Mononuclear cell (primary cell): ENCODE measurements at regions not wholly inside any gene's neighbourhood (a gene's known extent, or its start where the extent isn't known, plus 50 kb on each side); places are given as distances from the start of the nearest gene placed in this dataset.

Experiments used
- H3K27me3 ChIP-seq: 2 replicates; pipeline ENCODE4 v1.6.0; 2011; ENCODE audit warnings: low read length, control low read depth; ENCODE audit not compliant: insufficient read depth
- H3K4me1 ChIP-seq: 2 replicates; pipeline ENCODE4 v1.5.1; 2011; ENCODE audit warnings: mild to moderate bottlenecking, low read length, control low read depth; ENCODE audit not compliant: insufficient read depth
- H3K4me3 ChIP-seq: 2 replicates; pipeline ENCODE4 v1.5.1; 2011; ENCODE audit warnings: mild to moderate bottlenecking, low read length, moderate library complexity
- H3K9me3 ChIP-seq: 2 replicates; pipeline ENCODE4 v1.5.1; 2011; ENCODE audit warnings: low read depth, mild to moderate bottlenecking, control low read depth, low read length

GRCh38 chr1:239909898-239910297, 181.8 kb upstream of the FMN2 start:
- H3K4me3 ChIP-seq: no peak overlapping the region
- peaks cover 29% of the 10 kb centered on the region for H3K4me1 ChIP-seq
- H3K9me3 ChIP-seq: no peaks in the 10 kb centered on the region
- no peaks in the 10 kb centered on the region for H3K27me3 ChIP-seq

- Histone ChIP-seq H3K4me3 (no peak overlapping the region), H3K27me3 (no peaks in the 10 kb centered on the region), H3K9me3 (no peaks in the 10 kb centered on the region), H3K4me1 (peaks cover 32% of the 10 kb centered on the region)
Observed at GRCh38 chr1:239912471-239912870, 179.2 kb upstream of the FMN2 start.

DNA sequence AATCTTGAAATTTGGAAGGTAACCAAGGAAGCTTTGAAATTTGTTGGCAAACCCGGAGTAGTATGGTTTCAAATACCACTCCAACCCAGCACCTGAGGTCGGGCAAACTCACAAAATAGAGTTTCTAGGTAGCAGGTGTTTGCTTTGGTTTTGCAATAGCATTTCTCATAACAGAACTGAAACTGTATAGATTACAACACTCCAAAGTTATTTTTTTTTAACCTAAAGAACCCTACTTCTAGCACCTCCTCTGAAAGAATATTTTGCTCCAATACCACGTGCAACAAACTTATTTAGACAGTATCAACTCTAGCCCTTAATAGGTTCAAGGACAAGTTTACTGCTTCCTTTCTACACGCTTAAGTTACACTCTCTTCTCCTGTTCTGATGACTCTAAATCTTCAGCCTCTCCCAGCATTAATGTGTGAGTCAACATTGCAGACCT, 178.5 kb upstream of the FMN2 start:
- no peaks in the 10 kb centered on the region for H3K27me3 ChIP-seq
- no peak overlapping the region for H3K4me3 ChIP-seq
- peaks cover 32% of the 10 kb centered on the region for H3K4me1 ChIP-seq
- no peaks in the 10 kb centered on the region for H3K9me3 ChIP-seq

DNA sequence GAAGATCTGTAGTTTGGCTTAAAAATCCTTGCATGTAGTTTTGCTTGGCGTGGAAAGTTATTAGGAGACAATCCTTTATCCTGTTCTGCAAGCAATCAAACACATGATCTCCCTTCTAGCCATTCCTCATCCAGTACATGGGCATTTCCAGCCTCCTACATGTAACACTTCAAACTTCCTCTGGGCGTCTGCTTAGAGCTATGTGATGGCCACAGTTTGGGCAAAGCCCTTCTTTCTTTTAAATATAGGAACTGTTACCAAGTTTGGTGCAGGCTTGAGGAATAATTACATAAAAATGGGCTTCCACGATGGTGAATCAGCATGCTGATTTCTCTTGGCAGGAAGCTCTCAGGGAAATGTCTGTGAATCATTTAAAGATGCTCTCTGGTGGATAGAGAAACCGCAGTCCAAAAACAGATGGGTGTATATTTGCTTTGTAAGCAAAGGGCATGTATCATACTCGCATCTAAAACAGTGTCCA, 176.9 kb upstream of the FMN2 start:
- no peaks in the 10 kb centered on the region for H3K9me3 ChIP-seq
- no peak overlapping the region for H3K4me3 ChIP-seq
- H3K4me1 ChIP-seq: peaks cover 26% of the 10 kb centered on the region
- no peaks in the 10 kb centered on the region for H3K27me3 ChIP-seq

DNA sequence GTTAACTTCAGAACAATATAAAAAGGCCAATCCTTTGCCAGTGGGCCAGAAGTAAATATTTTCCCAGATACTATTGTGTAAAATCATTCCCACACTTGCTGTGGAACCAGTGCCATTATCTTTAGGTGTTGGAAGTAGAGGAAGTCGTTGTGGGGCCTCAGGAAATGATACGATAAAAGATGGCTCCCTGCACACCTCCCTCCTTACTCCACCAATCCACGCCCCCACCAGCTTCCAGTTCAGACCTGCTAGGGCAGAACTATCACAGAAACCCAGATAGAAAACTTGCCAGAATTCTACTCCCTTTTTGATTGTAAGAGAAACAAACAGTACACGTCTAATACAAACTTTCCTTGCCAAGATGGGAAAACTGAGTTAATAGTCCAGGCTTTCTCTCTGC, 173.0 kb upstream of the FMN2 start:
- H3K4me3 ChIP-seq: no peak overlapping the region
- H3K27me3 ChIP-seq: no peaks in the 10 kb centered on the region
- peaks cover 7% of the 10 kb centered on the region for H3K4me1 ChIP-seq
- no peaks in the 10 kb centered on the region for H3K9me3 ChIP-seq

- Histone ChIP-seq H3K9me3 (no peaks in the 10 kb centered on the region), H3K4me3 (no peak overlapping the region), H3K4me1 (no peaks in the 10 kb centered on the region), H3K27me3 (no peaks in the 10 kb centered on the region)
Observed at GRCh38 chr1:239920214-239920613, 171.5 kb upstream of the FMN2 start.

GRCh38 chr1:239922778-239923522, 168.7 kb upstream of the FMN2 start:
- Histone ChIP-seq H3K4me3 (no peak overlapping the region), H3K27me3 (no peaks in the 10 kb centered on the region), H3K9me3 (no peaks in the 10 kb centered on the region), H3K4me1 (no peaks in the 10 kb centered on the region)

DNA sequence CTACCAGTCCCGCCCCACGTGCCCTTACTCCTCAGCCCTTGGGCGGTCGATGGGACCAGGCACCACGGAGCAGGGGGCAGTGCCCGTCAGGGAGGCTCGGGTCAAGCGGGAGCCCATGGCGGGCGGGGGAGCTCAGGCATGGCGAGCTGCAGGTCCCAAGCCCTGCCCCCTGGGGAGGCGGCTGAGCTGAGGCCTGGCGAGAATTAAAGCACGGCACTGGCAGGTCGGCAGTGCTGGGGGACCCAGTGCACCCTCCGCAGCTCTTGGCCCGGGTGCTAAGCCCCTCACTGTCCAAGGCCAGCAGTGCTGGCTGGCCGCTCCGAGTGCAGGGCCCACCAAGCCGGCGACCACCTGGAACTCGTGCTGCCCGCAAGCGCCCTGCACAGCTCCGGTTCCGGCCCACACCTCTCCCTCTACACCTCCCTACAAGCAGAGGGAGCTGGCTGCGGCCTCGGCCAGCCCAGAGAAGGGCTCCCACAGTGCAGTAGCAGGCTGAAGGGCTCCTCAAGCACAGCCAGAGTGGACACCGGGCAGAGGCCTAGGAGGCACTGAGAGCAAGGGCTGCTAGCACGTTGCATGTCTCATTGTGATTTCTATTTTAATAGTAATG, 166.8 kb upstream of the FMN2 start:
- Histone ChIP-seq H3K4me1 (no peaks in the 10 kb centered on the region), H3K4me3 (no peak overlapping the region), H3K9me3 (no peaks in the 10 kb centered on the region), H3K27me3 (no peaks in the 10 kb centered on the region)

DNA sequence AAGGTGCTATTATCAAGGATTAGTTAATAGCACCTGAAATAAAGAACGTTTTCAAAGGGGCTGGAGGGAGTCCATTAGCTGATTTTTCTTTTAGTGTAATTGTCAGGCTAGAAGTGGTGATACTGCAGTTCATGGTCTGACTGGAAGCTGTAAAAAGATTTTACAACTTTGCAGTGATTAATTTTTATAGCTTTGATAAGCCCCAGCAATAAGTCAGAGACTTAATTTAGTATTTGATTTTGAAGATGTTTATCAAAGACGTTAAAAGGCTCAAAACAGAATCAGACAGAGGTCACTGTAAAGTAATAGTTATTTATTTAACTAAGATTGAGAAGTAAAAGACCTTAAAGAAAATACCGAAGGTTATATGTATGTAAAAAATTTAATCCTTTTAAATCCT, 165.5 kb upstream of the FMN2 start:
- Histone ChIP-seq H3K9me3 (no peaks in the 10 kb centered on the region), H3K4me3 (no peak overlapping the region), H3K27me3 (no peaks in the 10 kb centered on the region), H3K4me1 (no peaks in the 10 kb centered on the region)

- no peaks in the 10 kb centered on the region for H3K4me1 ChIP-seq
- H3K4me3 ChIP-seq: no peak overlapping the region
- H3K9me3 ChIP-seq: no peaks in the 10 kb centered on the region
- H3K27me3 ChIP-seq: no peaks in the 10 kb centered on the region
Observed at GRCh38 chr1:239929317-239929716, 162.4 kb upstream of the FMN2 start.

DNA sequence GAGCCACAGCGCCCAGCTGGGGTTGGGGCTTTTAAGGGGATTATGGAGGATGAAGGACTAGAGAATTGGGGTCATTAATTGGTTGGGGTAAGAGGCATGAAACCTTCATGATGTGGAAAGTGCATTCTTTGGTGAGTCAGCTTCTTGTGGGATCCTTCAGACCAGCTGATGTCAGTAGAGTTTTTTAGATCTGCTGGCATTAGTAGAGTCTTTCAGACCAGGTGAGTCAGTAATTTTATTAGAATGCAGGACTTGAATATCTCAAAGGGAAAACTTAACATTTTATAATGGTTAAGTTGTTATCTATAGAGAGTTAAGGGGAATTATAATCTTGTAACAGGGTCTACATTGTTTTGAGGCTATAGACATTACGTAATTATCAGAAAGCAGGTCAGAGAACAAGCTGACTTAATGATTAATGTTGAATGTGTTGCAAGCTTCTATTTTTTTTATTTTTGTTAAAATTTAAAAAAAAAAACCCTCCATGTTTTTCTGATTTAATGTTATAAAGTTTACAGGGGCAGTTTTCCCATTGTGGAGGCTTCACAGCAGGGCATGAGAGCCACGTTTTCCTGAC, 160.9 kb upstream of the FMN2 start:
- H3K4me1 ChIP-seq: no peaks in the 10 kb centered on the region
- no peaks in the 10 kb centered on the region for H3K9me3 ChIP-seq
- no peaks in the 10 kb centered on the region for H3K27me3 ChIP-seq
- no peak overlapping the region for H3K4me3 ChIP-seq

DNA sequence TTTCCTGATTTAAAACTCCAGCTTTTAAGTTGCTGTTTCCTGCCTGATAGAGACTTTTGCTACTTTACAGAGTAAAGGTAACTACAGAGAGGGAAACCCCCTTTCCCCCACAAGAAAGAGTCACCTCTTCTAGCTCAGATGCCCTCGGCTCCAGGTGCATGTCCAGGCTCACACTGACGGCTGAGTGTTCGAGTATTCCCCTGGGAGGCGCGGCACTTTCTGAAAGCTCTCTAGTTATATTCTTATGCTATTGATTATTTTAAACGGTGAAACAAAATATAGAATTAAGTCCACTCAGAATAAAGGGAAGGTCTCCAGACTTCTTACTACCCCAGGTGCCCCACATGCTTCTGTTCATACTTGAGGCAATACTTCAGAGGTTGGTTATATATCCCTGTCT, 160.3 kb upstream of the FMN2 start:
- Histone ChIP-seq H3K27me3 (no peaks in the 10 kb centered on the region), H3K9me3 (no peaks in the 10 kb centered on the region), H3K4me3 (no peak overlapping the region), H3K4me1 (no peaks in the 10 kb centered on the region)

GRCh38 chr1:239939602-239940001, 152.1 kb upstream of the FMN2 start:
- H3K27me3 ChIP-seq: no peaks in the 10 kb centered on the region
- no peak overlapping the region for H3K4me3 ChIP-seq
- H3K4me1 ChIP-seq: peaks cover 6% of the 10 kb centered on the region
- H3K9me3 ChIP-seq: no peaks in the 10 kb centered on the region

- H3K4me1 ChIP-seq: peaks cover 6% of the 10 kb centered on the region
- no peaks in the 10 kb centered on the region for H3K27me3 ChIP-seq
- no peaks in the 10 kb centered on the region for H3K9me3 ChIP-seq
- H3K4me3 ChIP-seq: no peak overlapping the region
Observed at GRCh38 chr1:239943761-239944160, 147.9 kb upstream of the FMN2 start.

GRCh38 chr1:239944666-239945065, 147.0 kb upstream of the FMN2 start:
- peaks cover 6% of the 10 kb centered on the region for H3K4me1 ChIP-seq
- H3K27me3 ChIP-seq: no peaks in the 10 kb centered on the region
- H3K9me3 ChIP-seq: no peaks in the 10 kb centered on the region
- no peak overlapping the region for H3K4me3 ChIP-seq
